GM21526 (cell line): ENCODE measurements at regions not wholly inside any gene's neighbourhood (a gene's known extent, or its start where the extent isn't known, plus 50 kb on each side); places are given as distances from the start of the nearest gene placed in this dataset.
"Not testable (repeated sequence)": the region's sequence is repeated elsewhere in the genome, so short reads cannot be mapped to it uniquely, and the experiment has no call there.

Experiments used
- ATAC-seq: cut with Tn5 transposase; IDR thresholded peaks from one replicate; pipeline ENCODE4 v1.9.1; 2021; ENCODE audit warnings: moderate library complexity; ENCODE audit not compliant: unreplicated experiment, low FRiP score

GRCh38 chr10:78333362-78334143 lies 299.9 kb downstream of the RPS24 start:
- no peak for ATAC-seq

GRCh38 chr10:78335371-78335690 lies 301.7 kb downstream of the RPS24 start:
- ATAC-seq: no peak

- ATAC-seq: no peak
These were observed 302.2 kb downstream of the RPS24 start for GRCh38 chr10:78335691-78336401.

GRCh38 chr10:78336402-78336791 lies 302.7 kb downstream of the RPS24 start:
- no peak for ATAC-seq

GRCh38 chr10:78337016-78337415 lies 303.4 kb downstream of the RPS24 start:
- ATAC-seq: no peak

GRCh38 chr10:78337646-78338391 lies 304.2 kb downstream of the RPS24 start:
- no peak for ATAC-seq

- no peak for ATAC-seq
These were observed 305.1 kb downstream of the RPS24 start for GRCh38 chr10:78338717-78339116.

GRCh38 chr10:78339251-78339650 lies 305.6 kb downstream of the RPS24 start:
- ATAC-seq: no peak

- ATAC-seq: no peak
These were observed 308.4 kb downstream of the RPS24 start for GRCh38 chr10:78341953-78342614.

DNA sequence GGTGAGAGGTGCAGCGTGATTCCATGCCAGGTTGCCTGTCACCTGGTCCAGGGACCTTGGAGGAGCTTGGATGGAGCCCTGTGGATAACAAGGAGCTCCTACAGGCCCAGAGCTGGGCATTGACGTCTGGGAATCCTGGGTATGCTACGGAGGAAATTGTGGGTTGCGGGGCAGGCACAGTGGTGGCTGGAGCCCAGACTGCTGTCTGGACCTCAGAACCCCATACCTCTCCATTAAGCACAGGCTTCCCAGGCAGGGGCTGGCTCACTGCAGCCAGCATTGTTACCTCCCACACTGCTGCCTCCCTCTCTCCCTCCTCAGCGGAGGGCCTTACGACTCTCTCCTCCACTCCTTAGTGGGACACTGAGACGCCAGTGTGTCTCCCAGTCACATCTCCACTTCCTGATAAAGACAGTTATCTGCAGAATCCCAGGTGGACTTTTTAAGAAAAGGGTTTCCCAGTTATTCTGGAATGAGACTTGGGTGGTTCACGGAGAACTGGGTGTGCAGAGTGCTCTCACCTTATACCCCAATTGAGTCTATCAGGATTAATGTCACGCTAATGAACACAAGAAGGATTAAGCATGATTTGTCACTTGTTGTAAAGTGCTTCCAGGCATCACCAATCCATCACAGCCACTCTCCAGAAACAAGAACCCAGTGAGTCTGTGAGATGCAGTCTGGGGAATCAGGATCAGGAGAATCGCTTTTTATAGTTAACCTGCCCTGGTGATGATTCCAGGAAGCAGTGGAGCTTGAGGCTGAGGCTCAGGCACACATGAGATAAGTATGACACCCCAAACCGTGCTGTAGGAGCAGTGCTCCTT lies 309.4 kb downstream of the RPS24 start:
- ATAC-seq: no peak

- ATAC-seq: not testable (repeated sequence)
These were observed 310.6 kb downstream of the RPS24 start for GRCh38 chr10:78344257-78344656.

GRCh38 chr10:78345515-78345914 lies 311.9 kb downstream of the RPS24 start:
- ATAC-seq: not testable (repeated sequence)

GRCh38 chr10:78346721-78347120 lies 313.1 kb downstream of the RPS24 start:
- no peak for ATAC-seq

GRCh38 chr10:78348411-78349164 lies 314.9 kb downstream of the RPS24 start:
- no peak for ATAC-seq

DNA sequence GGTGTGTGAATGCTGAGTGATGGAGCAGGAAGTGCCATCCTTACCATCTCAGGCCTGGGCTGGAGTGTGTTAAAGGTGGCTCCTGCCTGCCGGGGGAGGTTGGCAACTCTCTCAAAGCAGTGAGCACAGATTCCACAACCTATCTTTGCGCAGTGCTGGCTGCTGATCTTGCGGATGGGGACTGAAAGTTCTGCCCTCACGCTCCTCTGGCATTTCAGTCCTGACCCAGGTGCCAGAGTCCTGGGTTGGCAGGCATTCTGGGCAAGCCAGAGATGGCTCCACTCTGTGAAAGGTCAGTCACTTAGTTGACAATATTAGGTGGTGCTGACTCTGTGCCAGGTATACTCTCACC lies 315.5 kb downstream of the RPS24 start:
- no peak for ATAC-seq

GRCh38 chr10:78349911-78350663 lies 316.4 kb downstream of the RPS24 start:
- no peak for ATAC-seq

- no peak for ATAC-seq
These were observed 317.6 kb downstream of the RPS24 start for GRCh38 chr10:78351283-78351682.

DNA sequence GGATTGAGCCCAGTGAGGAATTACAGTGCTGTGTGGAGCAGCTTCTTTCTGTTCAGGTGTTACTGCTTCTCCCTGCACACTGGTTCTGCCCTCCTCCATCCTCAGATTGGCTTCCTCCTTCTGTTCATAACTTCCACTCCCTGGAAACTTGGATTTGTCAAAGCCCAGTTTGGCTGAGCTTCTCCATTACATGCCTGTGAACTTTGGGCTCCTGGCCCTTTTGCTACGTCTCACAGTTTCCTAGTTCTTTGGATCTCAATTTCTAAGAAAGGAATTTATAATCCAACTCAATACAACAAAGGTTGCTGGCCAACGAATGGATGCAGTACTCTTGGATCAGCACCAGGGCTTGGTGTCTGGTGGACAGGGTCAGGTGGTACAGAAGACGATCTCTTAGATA lies 318.1 kb downstream of the RPS24 start:
- ATAC-seq: no peak

DNA sequence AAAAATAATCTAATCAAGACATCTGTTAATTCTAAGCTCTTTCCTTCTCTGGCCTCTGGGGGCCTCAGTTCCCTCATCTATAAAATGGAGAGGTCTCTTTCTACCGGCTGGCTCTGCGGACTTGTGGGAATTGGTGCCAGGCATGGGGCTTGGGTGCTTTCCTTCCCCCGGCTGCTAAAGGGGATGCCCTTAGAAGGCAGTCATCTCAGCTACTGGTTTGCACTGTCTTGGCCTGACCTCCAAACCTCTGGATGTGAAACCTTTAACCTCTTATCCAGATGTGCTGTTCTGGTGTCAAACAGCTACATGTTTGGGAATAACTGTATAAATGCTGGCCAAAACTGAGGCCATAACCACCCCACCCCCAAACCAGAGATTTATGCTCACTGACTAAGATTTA lies 320.0 kb downstream of the RPS24 start:
- no peak for ATAC-seq
